HG03064 (cell line): ENCODE measurements at regions not wholly inside any gene's neighbourhood (a gene's known extent, or its start where the extent isn't known, plus 50 kb on each side); places are given as distances from the start of the nearest gene placed in this dataset.

ENCODE experiments used
- ATAC-seq: cut with Tn5 transposase; IDR thresholded peaks from one replicate; pipeline ENCODE4 v1.9.1; 2021; ENCODE audit warnings: low read depth; ENCODE audit not compliant: unreplicated experiment

DNA sequence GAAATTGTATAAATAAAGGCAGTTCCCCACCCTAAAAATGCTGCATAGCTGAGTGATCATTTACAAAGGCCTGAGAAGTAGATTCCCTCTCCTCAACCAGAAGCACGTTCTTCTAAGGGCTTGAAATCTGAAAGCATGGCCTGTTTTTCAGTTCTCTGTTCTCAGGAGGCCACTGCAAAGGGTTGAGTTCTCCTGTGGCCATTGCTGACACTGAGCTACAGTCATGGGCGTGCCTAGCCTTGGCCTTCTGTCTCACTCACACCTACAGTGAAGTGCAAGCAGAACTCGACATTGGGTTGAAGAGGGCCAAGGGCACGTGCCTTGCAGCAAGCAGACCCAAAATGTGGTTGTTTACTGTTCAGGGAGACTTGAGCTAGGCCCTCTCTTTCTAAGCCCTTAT is 276.6 kb upstream of the VLDLR start:
- no peak for ATAC-seq

DNA sequence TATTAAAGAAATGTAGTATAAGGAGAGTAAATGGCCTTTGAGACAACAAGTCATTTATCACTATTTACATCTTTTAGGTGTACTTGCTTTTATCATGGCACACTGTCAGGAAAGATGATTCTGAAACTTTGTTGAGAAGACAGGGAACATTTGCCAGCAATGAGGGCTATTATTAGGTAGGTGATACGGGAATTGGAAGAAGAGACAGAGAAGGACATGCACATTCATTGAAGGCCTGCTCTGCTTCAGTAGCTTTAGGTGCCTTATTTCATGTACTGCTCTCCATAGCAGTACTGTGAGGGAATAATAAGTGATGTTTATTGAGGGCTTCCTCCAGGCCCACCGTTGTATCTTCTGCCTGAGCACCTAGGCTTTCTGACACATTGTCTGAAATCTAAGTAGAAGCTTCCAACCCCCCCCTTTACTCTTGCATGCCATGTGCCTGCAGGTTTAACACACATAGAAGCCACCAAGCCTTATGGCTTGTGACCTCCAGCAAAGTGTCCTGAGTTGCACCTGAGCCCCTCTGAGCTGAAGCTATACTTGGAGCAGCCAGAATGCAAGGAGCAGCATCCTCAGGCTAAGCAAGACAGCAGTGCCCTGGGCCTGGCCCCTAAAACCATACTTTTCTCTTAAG is 275.2 kb upstream of the VLDLR start:
- no peak for ATAC-seq

DNA sequence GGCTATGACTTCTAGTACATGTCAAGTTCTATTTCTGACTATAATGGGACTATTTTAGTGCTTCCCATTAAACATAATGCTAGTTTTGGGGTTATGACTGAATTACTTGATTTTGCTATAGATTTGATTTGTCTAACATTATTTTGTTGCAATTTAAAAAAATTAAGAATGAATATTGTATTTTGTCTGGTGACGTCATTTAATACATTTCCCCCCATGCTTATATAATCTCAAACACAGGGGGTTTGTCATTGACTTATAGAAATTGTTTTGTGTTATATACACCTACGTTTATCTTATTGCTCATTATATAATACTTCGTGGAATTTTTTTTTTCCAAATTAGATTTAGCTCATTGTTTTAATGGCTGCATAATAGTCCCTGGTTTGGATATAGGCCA is 270.3 kb upstream of the VLDLR start:
- no peak for ATAC-seq

DNA sequence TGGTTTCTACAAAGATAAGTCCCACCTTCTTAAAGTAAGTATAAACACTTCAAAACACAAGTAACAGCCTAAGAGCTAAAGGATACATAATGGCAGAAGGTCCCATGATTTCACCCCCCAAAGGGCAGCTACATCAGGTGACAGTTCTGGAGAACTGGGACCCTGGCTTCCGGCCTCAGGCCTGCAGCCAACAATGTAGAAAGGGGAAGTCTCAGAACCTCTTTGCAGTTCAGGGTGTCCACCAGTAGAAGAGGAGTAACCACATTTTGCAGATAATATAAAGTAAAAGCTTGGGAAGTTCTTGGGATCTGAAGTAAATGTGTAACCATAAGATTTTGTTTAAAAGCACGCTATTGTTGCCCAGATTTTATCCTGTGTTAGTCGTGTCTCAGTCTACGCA is 267.4 kb upstream of the VLDLR start:
- no peak for ATAC-seq

GRCh38 chr9:2354856-2355696 is 266.5 kb upstream of the VLDLR start:
- no peak for ATAC-seq

DNA sequence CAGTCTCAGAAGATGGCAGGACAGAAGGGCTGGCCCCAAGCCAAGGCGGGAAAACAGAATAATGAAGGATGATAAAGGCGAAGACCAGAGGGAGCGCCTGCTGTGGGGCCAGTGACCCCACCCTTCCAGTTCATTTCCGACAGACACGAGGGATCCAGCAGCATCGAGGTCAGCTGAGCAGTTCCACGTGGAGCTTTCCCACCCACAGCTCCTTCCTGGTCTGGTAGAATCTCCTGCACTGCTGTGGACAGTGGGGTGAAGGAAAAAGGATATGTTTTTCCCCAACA is 265.9 kb upstream of the VLDLR start:
- ATAC-seq: no peak

GRCh38 chr9:2356041-2356790 is 265.4 kb upstream of the VLDLR start:
- no peak for ATAC-seq

DNA sequence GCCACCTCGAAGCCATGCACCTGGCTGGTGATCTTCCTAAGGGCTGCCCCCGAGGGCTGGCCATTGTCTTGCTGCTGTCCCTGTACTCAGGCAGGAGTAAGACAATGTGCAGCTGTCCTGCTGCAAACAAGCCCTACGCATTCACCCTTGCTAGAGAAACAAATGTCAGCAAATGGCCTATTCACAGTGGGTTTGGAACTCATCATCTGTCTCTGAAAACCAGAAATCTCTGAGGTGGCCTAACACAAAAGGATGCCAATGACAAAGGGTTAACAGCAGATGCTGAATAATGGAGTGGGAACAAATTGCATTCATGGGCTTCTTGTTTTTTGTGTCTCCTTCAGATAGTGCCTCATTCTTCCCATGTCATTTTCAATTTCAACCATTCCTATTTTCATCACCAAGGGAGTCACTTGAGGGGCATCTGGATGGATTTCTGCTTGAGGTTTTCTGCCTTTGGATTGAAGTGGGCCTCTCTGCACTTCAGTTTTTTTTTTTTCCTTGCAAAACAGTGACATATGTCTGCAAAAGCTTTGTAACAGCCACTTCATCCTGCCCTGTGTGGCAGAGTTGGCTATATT is 261.6 kb upstream of the VLDLR start:
- ATAC-seq: no peak

DNA sequence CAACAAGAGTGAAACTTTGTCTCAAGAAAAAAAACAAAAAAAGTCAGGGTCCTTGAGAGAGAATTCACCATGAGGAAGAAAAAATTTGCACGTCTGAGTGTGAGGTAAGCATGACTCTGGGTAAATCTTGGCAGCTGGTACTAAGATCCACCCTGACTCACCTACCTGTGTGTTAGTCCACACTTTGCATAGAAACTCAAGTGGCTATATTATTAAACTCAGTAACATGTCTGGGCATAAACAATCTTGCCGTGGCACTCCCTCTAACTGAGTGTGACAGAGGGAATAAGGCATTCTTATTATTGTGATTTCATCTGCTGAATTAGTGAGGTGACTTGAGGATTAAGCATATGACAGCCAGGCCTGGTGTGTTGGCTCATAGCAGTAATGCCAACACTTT is 259.4 kb upstream of the VLDLR start:
- no peak for ATAC-seq

DNA sequence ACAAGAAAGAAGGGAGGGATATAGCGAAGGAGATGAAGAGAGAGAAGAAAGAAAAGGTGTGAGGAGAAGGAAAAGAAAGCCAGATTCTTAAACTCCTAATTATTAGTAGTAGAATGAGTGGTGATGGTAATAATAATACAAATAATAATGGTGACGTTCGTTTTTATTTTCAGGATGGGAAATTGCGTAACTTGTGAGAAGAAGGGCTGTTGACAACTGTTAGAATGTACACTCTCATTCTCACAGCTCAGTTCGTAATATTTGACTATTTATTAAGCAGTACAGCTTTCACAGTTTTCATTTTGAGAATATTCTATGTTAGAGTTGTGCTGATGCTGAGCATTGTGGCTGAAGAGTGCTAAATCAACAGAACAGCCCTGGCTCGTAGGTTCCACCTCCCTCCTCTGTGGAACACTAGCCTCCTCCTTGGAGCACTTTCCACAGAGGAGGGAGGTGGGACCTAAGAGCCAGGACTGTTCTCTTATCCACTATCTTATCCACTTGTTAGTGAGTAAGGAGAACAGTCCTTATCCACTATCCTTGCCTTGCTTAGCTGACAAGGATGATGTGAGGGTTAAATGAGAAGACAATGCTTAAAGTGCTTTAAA is 258.3 kb upstream of the VLDLR start:
- ATAC-seq: no peak

- ATAC-seq: no peak
Measured at GRCh38 chr9:2363781-2364180, 257.8 kb upstream of the VLDLR start.

GRCh38 chr9:2367970-2368369 is 253.6 kb upstream of the VLDLR start:
- ATAC-seq: no peak

DNA sequence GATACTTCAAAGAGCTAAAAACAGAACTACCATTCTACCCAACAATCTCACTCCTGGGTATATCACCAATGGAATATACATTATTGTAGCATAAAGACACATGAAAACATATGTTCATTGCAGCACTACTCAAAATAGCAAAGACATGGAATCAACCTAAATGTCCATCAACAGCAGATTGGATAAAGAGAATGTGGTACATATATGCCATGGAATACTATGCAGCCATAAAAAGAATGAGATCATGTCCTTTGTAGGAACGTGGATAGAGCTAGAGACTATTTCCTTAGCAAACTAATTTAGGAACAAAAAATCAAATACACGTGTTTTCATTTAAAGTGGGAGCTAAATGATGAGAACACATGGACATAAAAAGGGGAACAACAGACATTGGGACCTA is 247.9 kb upstream of the VLDLR start:
- no peak for ATAC-seq

GRCh38 chr9:2375114-2375513 is 246.5 kb upstream of the VLDLR start:
- ATAC-seq: no peak

DNA sequence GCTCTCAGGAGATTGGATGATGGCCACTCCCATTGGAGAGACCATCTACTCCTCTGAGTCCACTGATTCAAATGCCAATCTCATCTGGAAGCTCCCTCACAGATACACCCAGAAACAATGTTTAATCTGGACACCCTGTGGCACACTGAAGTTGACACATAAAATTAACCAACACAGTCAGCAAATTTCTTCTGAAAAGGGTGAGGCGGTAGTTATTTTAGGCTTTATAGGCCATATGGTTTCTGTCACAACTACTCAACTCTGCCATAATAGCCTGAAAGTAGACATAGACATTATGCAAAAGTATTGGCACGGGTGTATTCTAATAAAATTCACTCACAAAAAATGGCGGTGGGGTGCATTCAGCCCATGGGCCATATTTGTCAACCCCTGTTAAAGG is 244.5 kb upstream of the VLDLR start:
- ATAC-seq: no peak

- ATAC-seq: no peak
Measured at GRCh38 chr9:2377834-2378233, 243.8 kb upstream of the VLDLR start.

DNA sequence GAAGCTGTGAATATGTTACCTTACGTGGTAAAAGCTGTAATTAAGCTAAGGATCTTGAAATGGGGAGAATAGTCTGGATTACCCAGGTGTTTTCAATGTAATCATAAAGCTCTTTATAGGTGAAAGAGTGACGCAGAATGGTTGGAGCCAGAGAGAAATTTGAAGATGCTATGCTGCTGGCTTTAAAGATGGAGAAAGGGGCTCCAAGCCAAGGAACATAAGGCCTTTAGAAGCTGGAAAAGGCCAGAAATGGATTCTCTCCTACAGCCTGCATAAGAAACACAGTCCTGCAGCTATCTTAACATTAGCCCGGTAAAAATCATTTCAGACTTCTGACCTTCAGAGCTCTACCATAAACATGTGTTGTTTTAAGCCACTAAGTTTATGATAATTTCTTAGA is 243.3 kb upstream of the VLDLR start:
- no peak for ATAC-seq

- no peak for ATAC-seq
Measured at GRCh38 chr9:2378816-2379215, 242.8 kb upstream of the VLDLR start.

DNA sequence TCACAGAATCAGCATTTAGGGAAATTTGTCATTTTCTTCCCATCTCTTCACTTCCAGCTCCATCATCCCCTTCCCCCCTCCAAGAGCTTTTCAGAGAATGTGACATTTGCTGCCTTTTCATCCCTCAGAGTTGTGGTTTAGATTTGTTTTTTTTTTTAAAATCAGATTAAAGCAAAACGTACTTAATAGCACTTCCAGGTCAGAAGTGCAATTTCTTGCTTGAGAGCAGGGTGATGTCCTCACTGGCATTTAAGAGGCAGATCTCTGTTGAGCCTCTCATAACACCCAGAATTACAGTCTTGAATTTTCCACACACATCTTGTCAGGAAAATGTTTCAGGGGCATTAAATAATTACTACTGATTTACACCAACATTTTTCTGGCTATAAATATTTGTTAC is 236.8 kb upstream of the VLDLR start:
- ATAC-seq: no peak

DNA sequence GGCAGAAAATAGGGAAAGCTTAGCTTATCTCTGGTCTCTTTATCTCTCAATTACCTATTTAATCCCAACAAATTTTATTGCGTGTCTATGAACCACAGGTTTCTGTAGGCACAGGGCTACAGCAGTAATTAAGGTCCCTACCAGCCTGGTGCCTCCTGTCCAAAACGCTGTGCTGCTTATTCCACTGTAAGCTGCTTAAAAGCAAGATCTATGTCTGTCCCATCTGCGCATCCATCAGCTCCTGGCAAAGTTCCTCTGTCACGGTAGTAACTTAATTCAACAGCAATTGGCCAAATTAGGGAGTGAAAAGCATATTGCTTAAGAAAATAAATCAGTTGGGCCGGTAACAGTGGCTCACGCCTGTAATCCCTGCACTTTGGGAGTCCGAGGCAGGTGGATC is 235.8 kb upstream of the VLDLR start:
- no peak for ATAC-seq

DNA sequence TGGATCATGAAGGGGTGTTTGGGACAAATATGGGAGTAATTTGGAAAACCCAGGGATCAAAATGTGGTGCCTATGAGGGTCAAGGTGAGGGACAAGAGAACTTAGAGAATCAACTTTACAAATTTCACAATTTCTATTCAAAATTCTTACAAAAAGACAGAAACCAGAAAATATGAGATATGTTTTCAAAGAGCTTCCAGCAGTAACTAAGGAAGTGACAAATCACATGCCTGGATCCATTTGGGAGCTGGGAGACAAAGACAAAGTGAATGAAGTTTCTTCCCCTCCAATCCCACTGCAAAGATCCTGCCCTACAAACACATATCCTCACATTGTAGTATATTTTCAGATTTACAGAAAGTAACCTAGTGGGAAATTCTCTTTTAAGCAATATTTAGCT is 235.0 kb upstream of the VLDLR start:
- no peak for ATAC-seq
